ENCODE measurements at regions not wholly inside any gene's neighbourhood (a gene's known extent, or its start where the extent isn't known, plus 50 kb on each side); places are given as distances from the start of the nearest gene placed in this dataset.
"Not testable (repeated sequence)": the region's sequence is repeated elsewhere in the genome, so short reads cannot be mapped to it uniquely, and the experiment has no call there.

- H3K36me3 Mint-ChIP-seq: no peaks in the 10 kb centered on the region
- no peaks in the 10 kb centered on the region for H3K4me1 Mint-ChIP-seq
Observed at GRCh38 chr4:106579236-106579635, 210.7 kb upstream of the GIMD1 start.

GRCh38 chr4:106569146-106570031 is 200.8 kb upstream of the GIMD1 start:
- H3K4me3 Mint-ChIP-seq: no peak overlapping the region
- no peaks in the 10 kb centered on the region for H3K27me3 Mint-ChIP-seq
- no peak for DNase-seq
- H3K36me3 Mint-ChIP-seq: no peaks in the 10 kb centered on the region
- H3K4me1 Mint-ChIP-seq: no peaks in the 10 kb centered on the region
- CTCF ChIA-PET: no interaction called here
- no peaks in the 10 kb centered on the region for H3K9me3 Mint-ChIP-seq
- no peak overlapping the region for H3K27ac Mint-ChIP-seq

More at GRCh38 chr4:106579236-106579635, 210.7 kb upstream of the GIMD1 start:
- DNase-seq: no peak
- Mint-ChIP-seq H3K4me3 (no peak overlapping the region), H3K27me3 (no peaks in the 10 kb centered on the region), H3K9me3 (no peaks in the 10 kb centered on the region), H3K27ac (no peak overlapping the region)
- CTCF ChIA-PET: no interaction called here

- Mint-ChIP-seq H3K4me3 (no peak overlapping the region), H3K4me1 (no peaks in the 10 kb centered on the region), H3K36me3 (no peaks in the 10 kb centered on the region), H3K27ac (no peak overlapping the region), H3K27me3 (no peaks in the 10 kb centered on the region), H3K9me3 (peaks cover 7% of the 10 kb centered on the region)
- CTCF ChIA-PET: no interaction called here
- no peak for DNase-seq
Observed at GRCh38 chr4:106565727-106566126, 197.1 kb upstream of the GIMD1 start.

GRCh38 chr4:106563637-106564036 is 195.1 kb upstream of the GIMD1 start:
- CTCF ChIA-PET, H3K4me3 Mint-ChIP-seq, H3K27ac Mint-ChIP-seq, H3K36me3 Mint-ChIP-seq, H3K4me1 Mint-ChIP-seq, H3K27me3 Mint-ChIP-seq, DNase-seq: not testable (repeated sequence)
- H3K9me3 Mint-ChIP-seq: peaks cover 12% of the 10 kb centered on the region

- no peak for DNase-seq
- H3K4me3 Mint-ChIP-seq: no peak overlapping the region
- H3K27ac Mint-ChIP-seq: no peak overlapping the region
- no peaks in the 10 kb centered on the region for H3K4me1 Mint-ChIP-seq
- H3K36me3 Mint-ChIP-seq: no peaks in the 10 kb centered on the region
- CTCF ChIA-PET: no interaction called here
- H3K27me3 Mint-ChIP-seq: no peaks in the 10 kb centered on the region
- peaks cover 6% of the 10 kb centered on the region for H3K9me3 Mint-ChIP-seq
Observed at GRCh38 chr4:106551724-106552123, 183.1 kb upstream of the GIMD1 start.

GRCh38 chr4:106548446-106549044 is 180.0 kb upstream of the GIMD1 start:
- CTCF ChIA-PET: no interaction called here

GRCh38 chr4:106546370-106546769 is 177.8 kb upstream of the GIMD1 start:
- no peaks in the 10 kb centered on the region for H3K4me1 Mint-ChIP-seq
- CTCF ChIA-PET: no interaction called here

More at GRCh38 chr4:106548446-106549044, 180.0 kb upstream of the GIMD1 start:
- Mint-ChIP-seq H3K36me3 (no peaks in the 10 kb centered on the region), H3K9me3 (peaks cover 6% of the 10 kb centered on the region), H3K4me1 (no peaks in the 10 kb centered on the region), H3K27me3 (no peaks in the 10 kb centered on the region), H3K27ac (no peak overlapping the region), H3K4me3 (no peak overlapping the region)
- DNase-seq: no peak

GRCh38 chr4:106542609-106543008 is 174.0 kb upstream of the GIMD1 start:
- not testable (repeated sequence) for H3K4me1 Mint-ChIP-seq

More at GRCh38 chr4:106546370-106546769, 177.8 kb upstream of the GIMD1 start:
- DNase-seq: no peak
- no peak overlapping the region for H3K27ac Mint-ChIP-seq
- no peaks in the 10 kb centered on the region for H3K36me3 Mint-ChIP-seq
- peaks cover 5% of the 10 kb centered on the region for H3K9me3 Mint-ChIP-seq
- no peaks in the 10 kb centered on the region for H3K27me3 Mint-ChIP-seq
- no peak overlapping the region for H3K4me3 Mint-ChIP-seq

GRCh38 chr4:106541253-106541652 is 172.7 kb upstream of the GIMD1 start:
- CTCF ChIA-PET: no interaction called here
- H3K36me3 Mint-ChIP-seq: no peaks in the 10 kb centered on the region
- DNase-seq: no peak
- H3K4me3 Mint-ChIP-seq: no peak overlapping the region
- no peaks in the 10 kb centered on the region for H3K27me3 Mint-ChIP-seq
- H3K27ac Mint-ChIP-seq: no peak overlapping the region
- H3K9me3 Mint-ChIP-seq: peaks cover 3% of the 10 kb centered on the region
- no peaks in the 10 kb centered on the region for H3K4me1 Mint-ChIP-seq

More at GRCh38 chr4:106542609-106543008, 174.0 kb upstream of the GIMD1 start:
- H3K4me3 Mint-ChIP-seq, CTCF ChIA-PET, H3K27ac Mint-ChIP-seq, H3K9me3 Mint-ChIP-seq, H3K36me3 Mint-ChIP-seq, DNase-seq, H3K27me3 Mint-ChIP-seq: not testable (repeated sequence)

- DNase-seq: no peak
- Mint-ChIP-seq H3K27me3 (no peaks in the 10 kb centered on the region), H3K4me3 (no peak overlapping the region), H3K27ac (no peak overlapping the region), H3K4me1 (no peaks in the 10 kb centered on the region), H3K36me3 (no peaks in the 10 kb centered on the region), H3K9me3 (peaks cover 3% of the 10 kb centered on the region)
- CTCF ChIA-PET: no interaction called here
Observed at GRCh38 chr4:106530821-106531220, 162.2 kb upstream of the GIMD1 start.

GRCh38 chr4:106530024-106530361 is 161.4 kb upstream of the GIMD1 start:
- H3K4me1 Mint-ChIP-seq: no peaks in the 10 kb centered on the region
- H3K9me3 Mint-ChIP-seq: peaks cover 3% of the 10 kb centered on the region
- H3K27me3 Mint-ChIP-seq: no peaks in the 10 kb centered on the region
- H3K4me3 Mint-ChIP-seq: no peak overlapping the region
- no peaks in the 10 kb centered on the region for H3K36me3 Mint-ChIP-seq
- no peak overlapping the region for H3K27ac Mint-ChIP-seq
- no peak for DNase-seq
- CTCF ChIA-PET: no interaction called here

- Mint-ChIP-seq H3K4me3 (no peak overlapping the region), H3K27ac (no peak overlapping the region), H3K9me3 (peaks cover 5% of the 10 kb centered on the region), H3K27me3 (no peaks in the 10 kb centered on the region), H3K4me1 (no peaks in the 10 kb centered on the region), H3K36me3 (no peaks in the 10 kb centered on the region)
- CTCF ChIA-PET: no interaction called here
- no peak for DNase-seq
Observed at GRCh38 chr4:106529348-106530023, 160.9 kb upstream of the GIMD1 start.

- DNase-seq: no peak
- no peak overlapping the region for H3K4me3 Mint-ChIP-seq
- H3K27ac Mint-ChIP-seq: no peak overlapping the region
- H3K36me3 Mint-ChIP-seq: no peaks in the 10 kb centered on the region
- H3K4me1 Mint-ChIP-seq: no peaks in the 10 kb centered on the region
- CTCF ChIA-PET: no interaction called here
- no peaks in the 10 kb centered on the region for H3K27me3 Mint-ChIP-seq
- peaks cover 2% of the 10 kb centered on the region for H3K9me3 Mint-ChIP-seq
Observed at GRCh38 chr4:106527316-106527715, 158.7 kb upstream of the GIMD1 start.

GRCh38 chr4:106525425-106525824 is 156.8 kb upstream of the GIMD1 start:
- H3K27me3 Mint-ChIP-seq, H3K27ac Mint-ChIP-seq, H3K9me3 Mint-ChIP-seq, DNase-seq, H3K4me1 Mint-ChIP-seq, H3K36me3 Mint-ChIP-seq, H3K4me3 Mint-ChIP-seq: not testable (repeated sequence)
- CTCF ChIA-PET: interaction anchor here (1.1 kb wide), 1 partner anchor 95 kb away, joined by 3 read pairs; no protein-coding TSS in a partner anchor

- H3K4me3 Mint-ChIP-seq, H3K9me3 Mint-ChIP-seq, H3K27ac Mint-ChIP-seq, H3K4me1 Mint-ChIP-seq, H3K36me3 Mint-ChIP-seq, H3K27me3 Mint-ChIP-seq, DNase-seq: not testable (repeated sequence)
- CTCF ChIA-PET: interaction anchor here (1.1 kb wide), 1 partner anchor 94 kb away, joined by 3 read pairs; no protein-coding TSS in a partner anchor
Observed at GRCh38 chr4:106524772-106525171, 156.2 kb upstream of the GIMD1 start.

All from activated naive CD4-positive, alpha-beta T cell treated with anti-CD3 and anti-CD28 coated beads, Interleukin-2, amount 10 ng/mL, durations not matched to agents 7 days and 5 days (primary cell).